Uterus (tissue), 2 donors: ENCODE measurements at regions not wholly inside any gene's neighbourhood (a gene's known extent, or its start where the extent isn't known, plus 50 kb on each side); places are given as distances from the start of the nearest gene placed in this dataset.

ENCODE experiments used
- CTCF ChIP-seq, 4 experiments: fragments of 200-600 bp in 2 of 4; fragments of 450-650 bp in 2 of 4; sonication (generic) in 2 of 4; IDR thresholded peaks; one replicate each; pipeline ENCODE4 v1.5.1; 2016 to 2019; ENCODE audit warnings: antibody characterized with exemption in 4 of 4, mild to moderate bottlenecking in 2 of 4, moderate library complexity in 1 of 4
- POLR2A ChIP-seq, 2 donors: fragments of 450-650 bp; IDR thresholded peaks; one replicate each; pipeline ENCODE4 v1.6.1; 2016; ENCODE audit warnings: antibody characterized with exemption in 2 of 2, mild to moderate bottlenecking in 1 of 2, moderate library complexity in 1 of 2

GRCh38 chr4:3348621-3349020 lies 55.8 kb downstream of the RGS12 start:
- TF ChIP-seq CTCF (IDR thresholded peaks at IDR 0.05): no peak
- no peak for TF ChIP-seq POLR2A (IDR thresholded peaks at IDR 0.05)
